Ishikawa (cell line): ENCODE measurements at regions not wholly inside any gene's neighbourhood (a gene's known extent, or its start where the extent isn't known, plus 50 kb on each side); places are given as distances from the start of the nearest gene placed in this dataset.

Experiments
- CREB1 ChIP-seq: IDR thresholded peaks from 2 replicates; pipeline ENCODE4 v1.6.1; 2012; ENCODE audit warnings: low read depth
- EGR1 ChIP-seq: IDR thresholded peaks from 2 replicates; pipeline ENCODE4 v1.6.1; 2012
- EP300 ChIP-seq: IDR thresholded peaks from 2 replicates; pipeline ENCODE4 v1.6.1; 2012; ENCODE audit warnings: borderline replicate concordance
- FOXM1 ChIP-seq: IDR thresholded peaks from 2 replicates; pipeline ENCODE4 v1.6.1; 2012; ENCODE audit warnings: low read depth, borderline replicate concordance
- NFIC ChIP-seq: IDR thresholded peaks from 2 replicates; pipeline ENCODE4 v1.6.1; 2012
- RAD21 ChIP-seq: IDR thresholded peaks from 2 replicates; pipeline ENCODE4 v1.6.1; 2012; ENCODE audit warnings: low read depth
- TAF1 ChIP-seq: IDR thresholded peaks from 2 replicates; pipeline ENCODE4 v1.6.1; 2012; ENCODE audit warnings: low read depth, mild to moderate bottlenecking
- TEAD4 ChIP-seq: IDR thresholded peaks from 2 replicates; pipeline ENCODE4 v1.6.1; 2012
- YY1 ChIP-seq: IDR thresholded peaks from 2 replicates; pipeline ENCODE4 v1.6.1; 2012; ENCODE audit warnings: low read depth
- TF ChIP-seq, protein P1 (sequence below): IDR thresholded peaks from 2 replicates; pipeline ENCODE4 v1.6.1; 2012
- TF ChIP-seq, protein P2 (sequence below): IDR thresholded peaks from 2 replicates; pipeline ENCODE4 v1.6.1; 2012

- TF ChIP-seq YY1 (no peak), TAF1 (no peak), RAD21 (no peak), CREB1 (no peak), NFIC (no peak), EP300 (no peak), TEAD4 (no peak), EGR1 (no peak), FOXM1 (no peak)
- TF ChIP-seq, protein P1, sequence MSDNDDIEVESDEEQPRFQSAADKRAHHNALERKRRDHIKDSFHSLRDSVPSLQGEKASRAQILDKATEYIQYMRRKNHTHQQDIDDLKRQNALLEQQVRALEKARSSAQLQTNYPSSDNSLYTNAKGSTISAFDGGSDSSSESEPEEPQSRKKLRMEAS, result no peak
- TF ChIP-seq, protein P2, sequence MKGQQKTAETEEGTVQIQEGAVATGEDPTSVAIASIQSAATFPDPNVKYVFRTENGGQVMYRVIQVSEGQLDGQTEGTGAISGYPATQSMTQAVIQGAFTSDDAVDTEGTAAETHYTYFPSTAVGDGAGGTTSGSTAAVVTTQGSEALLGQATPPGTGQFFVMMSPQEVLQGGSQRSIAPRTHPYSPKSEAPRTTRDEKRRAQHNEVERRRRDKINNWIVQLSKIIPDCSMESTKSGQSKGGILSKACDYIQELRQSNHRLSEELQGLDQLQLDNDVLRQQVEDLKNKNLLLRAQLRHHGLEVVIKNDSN, result no peak
Measured at GRCh38 chrX:20664774-20665173, 398.1 kb upstream of the RPS6KA3 start.
